ENCODE measurements at regions not wholly inside any gene's neighbourhood (a gene's known extent, or its start where the extent isn't known, plus 50 kb on each side); places are given as distances from the start of the nearest gene placed in this dataset.
"Not testable (repeated sequence)": the region's sequence is repeated elsewhere in the genome, so short reads cannot be mapped to it uniquely, and the experiment has no call there.

- no peak for DNase-seq
Observed at GRCh38 chr3:4158329-4158728, 144.8 kb upstream of the SETMAR start.

- no peak for DNase-seq
Observed at GRCh38 chr3:4162096-4162495, 141.1 kb upstream of the SETMAR start.

DNA sequence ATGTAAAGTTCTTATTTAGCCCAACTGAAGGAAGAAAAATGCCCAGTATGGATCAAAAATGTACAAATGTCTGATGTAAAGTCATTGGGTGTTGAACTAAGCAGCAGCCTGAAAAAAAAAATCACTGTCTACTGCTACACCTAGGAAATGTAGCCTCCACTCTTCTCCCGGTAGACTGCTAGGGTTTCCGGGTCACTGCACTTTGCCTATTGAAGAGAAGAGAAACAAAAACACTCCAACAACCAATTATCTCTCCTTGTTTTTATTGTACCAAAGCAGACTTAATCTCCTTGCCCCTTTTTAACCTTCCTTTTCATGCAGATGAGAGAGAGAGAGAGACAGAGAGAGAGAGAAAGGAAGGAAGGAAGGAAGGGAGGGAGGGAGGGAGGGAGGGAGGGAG, 140.2 kb upstream of the SETMAR start:
- no peak for DNase-seq

- DNase-seq = no peak
Observed at GRCh38 chr3:4166540-4166939, 136.6 kb upstream of the SETMAR start.

- DNase-seq = not testable (repeated sequence)
Observed at GRCh38 chr3:4167230-4167629, 135.9 kb upstream of the SETMAR start.

DNA sequence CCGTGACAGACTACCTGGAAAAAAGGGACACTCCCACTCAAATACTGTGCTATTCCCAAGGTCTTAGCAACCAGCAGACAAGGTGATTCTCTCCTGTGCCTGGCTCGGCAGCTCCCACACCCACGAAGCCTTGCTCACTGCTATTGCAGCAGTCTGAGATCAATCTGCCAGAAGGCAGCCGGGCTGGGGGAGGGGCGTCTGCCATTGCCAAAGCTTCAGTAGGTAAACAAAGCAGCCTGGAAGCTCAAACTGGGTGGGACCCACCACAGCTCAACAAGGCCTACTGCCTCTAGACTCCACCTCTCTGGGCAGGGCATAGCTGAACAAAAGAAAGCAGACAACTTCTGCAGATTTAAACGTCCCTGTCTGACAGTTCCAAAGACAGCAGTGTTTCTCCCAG, 128.4 kb upstream of the SETMAR start:
- DNase-seq = no peak

DNA sequence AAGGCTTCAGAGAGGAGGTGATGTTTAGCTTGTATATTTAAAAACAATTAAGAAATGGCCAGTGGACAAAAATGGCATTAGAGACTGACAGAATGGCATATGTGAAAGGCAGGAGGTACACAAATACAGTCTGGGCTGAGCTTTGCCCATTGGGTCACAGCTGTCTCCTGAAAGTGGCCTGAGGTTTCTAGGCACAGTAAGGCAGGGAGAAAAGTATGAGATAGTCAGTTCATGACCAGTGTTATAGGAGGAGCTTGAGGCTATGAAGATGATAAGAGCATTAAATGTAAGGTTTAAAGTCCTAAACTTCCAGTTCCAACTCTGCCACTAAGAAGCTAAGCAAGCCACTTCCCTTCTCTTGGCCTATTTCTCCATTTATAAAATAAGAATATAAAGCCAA, 111.2 kb upstream of the SETMAR start:
- no peak for DNase-seq

GRCh38 chr3:4195006-4195405, 108.2 kb upstream of the SETMAR start:
- no peak for DNase-seq

GRCh38 chr3:4196506-4197147, 106.5 kb upstream of the SETMAR start:
- DNase-seq = no peak

- DNase-seq = no peak
Observed at GRCh38 chr3:4197670-4198069, 105.5 kb upstream of the SETMAR start.

- DNase-seq = no peak
Observed at GRCh38 chr3:4198491-4198890, 104.7 kb upstream of the SETMAR start.

DNA sequence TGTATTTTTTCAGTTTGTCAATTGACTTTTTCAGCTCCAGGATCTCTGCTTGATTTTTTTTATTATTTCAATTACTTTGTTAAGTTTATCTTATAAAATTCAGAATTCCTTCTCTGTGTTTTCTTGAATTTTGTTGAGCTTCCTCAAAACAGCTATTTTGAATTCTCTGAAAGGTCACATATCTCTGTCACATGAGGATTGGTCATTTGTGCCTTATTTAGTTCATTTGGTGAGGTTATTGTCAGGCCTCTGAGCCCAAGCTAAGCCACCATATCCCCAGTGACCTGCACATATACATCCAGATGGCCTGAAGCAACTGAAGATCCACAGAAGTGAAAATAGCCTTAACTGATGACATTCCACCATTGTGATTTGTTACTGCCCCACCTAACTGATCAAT, 98.4 kb upstream of the SETMAR start:
- DNase-seq = not testable (repeated sequence)

DNA sequence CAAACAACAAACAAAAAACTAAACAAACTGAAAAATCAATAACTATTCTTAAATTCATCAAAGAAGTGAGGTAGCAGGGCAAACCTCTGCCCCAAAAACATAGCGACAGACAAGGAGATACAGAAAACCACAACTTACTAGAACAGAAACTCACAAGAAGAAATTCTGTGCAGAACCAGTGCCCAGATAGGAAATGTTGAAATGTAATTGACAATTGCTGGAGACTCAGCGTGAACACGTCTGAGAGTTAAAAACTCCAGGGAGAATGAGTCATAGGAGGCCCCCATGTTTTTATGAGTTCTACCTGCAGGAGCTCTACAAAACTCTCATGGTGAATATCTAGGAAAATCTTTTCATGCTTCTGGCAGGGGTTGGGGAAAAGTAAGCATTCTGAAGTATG, 95.5 kb upstream of the SETMAR start:
- no peak for DNase-seq

- DNase-seq = no peak
Observed at GRCh38 chr3:4208556-4208955, 94.6 kb upstream of the SETMAR start.

DNA sequence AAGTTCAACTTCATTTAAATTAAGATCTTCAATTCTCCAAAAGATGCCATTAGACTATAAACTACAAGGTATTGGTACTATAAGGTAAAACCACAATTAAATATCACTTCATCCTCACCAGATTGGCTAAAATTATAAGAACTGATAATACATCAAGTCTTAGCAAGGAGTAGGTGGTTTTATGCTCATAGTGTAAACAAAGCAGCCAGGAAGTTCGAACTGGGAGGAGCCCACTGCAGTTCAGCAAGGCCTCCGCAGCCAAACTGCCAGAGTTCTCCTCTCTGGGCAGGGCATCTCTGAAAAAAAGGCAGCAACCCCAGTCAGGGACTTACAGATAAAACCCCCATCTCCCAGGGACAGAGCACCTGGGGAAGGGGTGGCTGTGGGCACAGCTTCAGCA, 91.6 kb upstream of the SETMAR start:
- DNase-seq = no peak

- not testable (repeated sequence) for DNase-seq
Observed at GRCh38 chr3:4213420-4213819, 89.7 kb upstream of the SETMAR start.

GRCh38 chr3:4216974-4217373, 86.2 kb upstream of the SETMAR start:
- not testable (repeated sequence) for DNase-seq

DNA sequence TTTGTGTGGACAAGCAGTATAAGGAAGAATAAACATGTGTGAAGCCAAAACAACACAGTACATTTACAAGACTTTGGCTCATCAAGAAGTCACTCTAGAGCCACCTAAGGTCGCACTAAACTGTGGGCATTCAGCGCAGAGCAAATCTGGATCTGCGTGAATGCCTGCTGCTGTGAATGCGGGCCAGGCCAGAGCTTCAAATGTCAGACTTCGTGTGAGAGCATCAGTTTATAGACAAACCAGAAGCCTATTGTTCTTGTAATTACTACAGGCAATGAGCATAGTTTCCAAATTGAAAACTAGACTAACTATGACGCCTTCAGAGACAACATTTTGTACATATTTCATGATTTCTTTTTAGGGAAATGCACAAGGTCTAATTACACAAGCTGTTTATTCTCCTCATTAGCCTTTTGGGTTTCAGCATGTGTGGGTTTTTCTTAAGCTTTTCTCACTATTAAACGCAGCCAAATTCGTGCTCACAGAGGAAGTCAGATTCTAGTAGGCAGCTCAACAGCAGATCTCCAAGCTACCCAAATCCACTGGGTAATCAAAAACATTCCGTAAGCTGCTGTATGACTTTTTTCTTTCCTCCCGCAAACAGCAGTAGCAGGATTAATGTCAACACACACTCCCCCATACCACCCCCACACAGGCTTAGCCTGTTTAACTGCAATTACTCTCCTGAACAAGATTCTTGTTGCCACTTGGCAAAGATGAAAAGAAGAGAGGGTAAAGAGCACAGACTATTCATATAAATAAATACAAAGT, 84.5 kb upstream of the SETMAR start:
- DNase-seq = no peak

- no peak for DNase-seq
Observed at GRCh38 chr3:4219227-4219568, 84.0 kb upstream of the SETMAR start.

DNA sequence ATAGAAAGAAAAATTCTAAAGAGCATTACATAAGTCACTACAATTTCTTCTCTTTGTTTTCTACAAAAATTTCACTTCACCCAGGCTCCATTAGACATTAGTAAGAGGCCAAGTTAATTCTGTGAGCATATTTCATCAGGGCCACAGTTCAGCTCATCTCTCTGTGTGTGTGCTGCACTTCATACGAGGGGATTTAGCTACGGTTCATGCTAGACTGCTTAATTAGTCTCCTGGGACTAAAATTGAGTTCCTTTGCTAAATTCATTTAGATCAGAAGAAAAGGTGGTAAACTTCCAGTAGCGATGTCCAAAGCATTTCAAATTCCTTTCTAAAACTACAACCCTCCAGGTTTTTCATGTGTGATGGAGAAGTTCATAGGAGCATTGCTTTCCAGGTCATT, 83.1 kb upstream of the SETMAR start:
- no peak for DNase-seq

DNA sequence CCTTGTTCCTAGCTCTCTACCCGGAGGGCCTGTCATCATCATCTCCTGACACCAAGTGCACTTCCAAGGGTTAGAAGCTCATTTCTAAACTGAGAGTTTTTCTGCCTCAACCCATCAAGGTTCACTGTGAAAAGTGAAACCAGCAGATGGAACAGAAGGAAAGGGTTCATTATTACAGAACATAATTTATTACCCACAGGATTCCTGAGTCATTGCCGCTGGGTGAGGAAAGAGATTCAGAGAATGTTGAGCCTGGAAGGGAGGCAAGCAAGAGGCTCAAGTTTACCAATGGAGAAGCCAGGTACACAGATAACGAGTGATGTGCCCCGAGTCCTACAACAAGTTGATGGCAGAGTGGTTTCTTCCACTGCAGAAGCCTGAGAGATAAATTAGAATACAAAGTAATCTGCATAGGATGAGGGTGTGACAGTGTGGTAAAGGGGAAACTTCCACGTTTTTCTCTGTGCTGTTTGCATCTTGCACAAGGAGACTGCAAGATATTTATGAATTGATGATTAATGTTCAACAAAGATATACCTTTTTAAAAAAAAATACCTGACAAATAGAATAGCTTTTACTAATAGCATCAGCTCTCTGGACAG, 80.5 kb upstream of the SETMAR start:
- no peak for DNase-seq

DNA sequence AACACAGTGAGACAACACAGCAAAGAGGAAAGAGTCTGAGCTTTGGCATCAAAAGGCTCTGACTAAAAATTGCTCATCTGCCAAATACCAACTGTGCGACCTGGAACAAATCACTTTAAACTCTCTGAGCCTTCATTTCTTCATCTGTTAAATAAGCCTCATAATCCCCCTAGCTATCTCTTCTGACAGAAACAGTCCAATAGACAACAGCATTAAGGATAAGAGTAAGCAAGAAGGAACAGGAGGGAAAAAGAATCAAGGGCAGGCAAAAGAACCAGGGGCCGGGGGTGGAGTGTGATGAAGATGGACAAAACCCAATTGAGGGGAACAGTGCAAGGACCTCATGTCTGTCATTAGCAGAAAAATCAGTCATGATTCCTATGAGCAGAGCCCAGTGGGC, 79.4 kb upstream of the SETMAR start:
- no peak for DNase-seq

DNA sequence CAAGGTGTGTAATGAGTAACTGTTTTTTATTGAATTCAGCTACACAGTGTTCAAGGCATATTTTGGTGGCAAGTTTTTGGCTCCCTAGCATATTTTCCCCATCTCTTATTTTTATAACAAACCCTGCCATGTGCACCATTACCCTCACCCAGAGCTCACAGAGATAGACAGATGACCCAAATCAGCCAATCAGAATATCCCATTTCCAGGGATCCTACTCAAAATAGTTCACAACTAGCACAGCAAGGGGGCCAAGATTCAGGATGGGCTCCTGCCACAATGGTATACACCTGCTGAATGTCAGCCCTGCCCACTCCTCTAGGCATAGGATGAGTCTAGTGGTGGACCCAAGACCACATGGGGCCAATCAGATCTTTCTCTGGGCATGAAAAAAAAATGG, 78.8 kb upstream of the SETMAR start:
- no peak for DNase-seq

GRCh38 chr3:4225005-4225471, 78.1 kb upstream of the SETMAR start:
- DNase-seq = no peak

Measured in NCI-H2029 treated with DMSO at 0.1 percent for 48 hours (cell line).